A549 (cell line): ENCODE measurements at regions not wholly inside any gene's neighbourhood (a gene's known extent, or its start where the extent isn't known, plus 50 kb on each side); places are given as distances from the start of the nearest gene placed in this dataset.

Experiments used
- CEBPB ChIP-seq, 2 experiments: fragments of >200 bp in 1 of 2; sonication (Bioruptor Twin) in 1 of 2; formaldehyde crosslinking in 1 of 2; IDR thresholded peaks; 2 replicates each; pipeline ENCODE4 v1.6.1; 2012 to 2016
- CHD2 ChIP-seq: fragments of 150-350 bp; IDR thresholded peaks from 2 replicates; pipeline ENCODE4 v1.6.1; 2014; ENCODE audit warnings: low read length; ENCODE audit not compliant: partially characterized antibody
- CTCF ChIP-seq: fragments of >200 bp; sonication (Bioruptor Twin); formaldehyde crosslinking; IDR thresholded peaks from 3 replicates; pipeline ENCODE4 v1.5.1; 2016
- ELK1 ChIP-seq: fragments of 150-350 bp; IDR thresholded peaks from 2 replicates; pipeline ENCODE4 v1.6.1; 2014; ENCODE audit warnings: low read depth, mild to moderate bottlenecking, low read length
- EP300 ChIP-seq, 2 experiments: fragments of >200 bp; sonication (Bioruptor Twin); formaldehyde crosslinking; IDR thresholded peaks; 2 replicates in 1 of 2; 3 replicates in 1 of 2; pipeline ENCODE4 v1.6.1; 2016 to 2017
- JUN ChIP-seq, 2 experiments: fragments of >200 bp; sonication (Bioruptor Twin); formaldehyde crosslinking; IDR thresholded peaks; 2 replicates in 1 of 2; 3 replicates in 1 of 2; pipeline ENCODE4 v1.6.1; 2016 to 2017
- JUNB ChIP-seq: fragments of >200 bp; sonication (Bioruptor Twin); formaldehyde crosslinking; IDR thresholded peaks from 2 replicates; pipeline ENCODE4 v1.6.1; 2016
- MAX ChIP-seq: IDR thresholded peaks from 2 replicates; pipeline ENCODE4 v1.6.1; 2012
- MYC ChIP-seq: IDR thresholded peaks from 2 replicates; pipeline ENCODE4 v1.6.1; 2012; ENCODE audit warnings: mild to moderate bottlenecking, inconsistent platforms, low read length, improper control_type of control experiment, borderline replicate concordance
- NR3C1 ChIP-seq: fragments of >200 bp; sonication (Bioruptor Twin); formaldehyde crosslinking; IDR thresholded peaks from 3 replicates; pipeline ENCODE4 v1.6.1; 2017
- POLR2A ChIP-seq: IDR thresholded peaks from 2 replicates; pipeline ENCODE4 v1.6.1; 2012; ENCODE audit warnings: mild to moderate bottlenecking, low read length
- RAD21 ChIP-seq, 2 experiments: fragments of >200 bp in 1 of 2; sonication (Bioruptor Twin) in 1 of 2; formaldehyde crosslinking in 1 of 2; IDR thresholded peaks in 1 of 2; conservative IDR thresholded peaks in 1 of 2; 2 replicates in 1 of 2; 3 replicates in 1 of 2; pipeline ENCODE4 v1.6.1; 2012 to 2018; ENCODE audit warnings: inconsistent platforms in 1 of 2
- RNF2 ChIP-seq: fragments of 200-600 bp; sonication (generic); IDR thresholded peaks from 2 replicates; pipeline ENCODE4 v1.6.1; 2016; ENCODE audit warnings: low read depth, mild to moderate bottlenecking, antibody characterized with exemption, moderate library complexity, borderline replicate concordance
- SMC3 ChIP-seq: fragments of >200 bp; sonication (Bioruptor Twin); formaldehyde crosslinking; IDR thresholded peaks from 3 replicates; pipeline ENCODE4 v1.6.1; 2018; ENCODE audit warnings: inconsistent platforms

GRCh38 chr1:192108161-192108560, 50.1 kb upstream of the RGS18 start:
- TF ChIP-seq POLR2A (no peak), CTCF (no peak), RNF2 (no peak), CHD2 (no peak), JUN (IDR thresholded peaks at IDR 0.05) (no peak), EP300 (IDR thresholded peaks at IDR 0.05) (no peak), MAX (no peak), JUNB (no peak), MYC (no peak), ELK1 (no peak), RAD21 (conservative IDR thresholded peaks at IDR 0.05 in 1 of 2, IDR thresholded peaks at IDR 0.05 in 1 of 2) (no peak), NR3C1 (no peak), CEBPB (IDR thresholded peaks at IDR 0.05) (no peak), SMC3 (no peak)
